Stomach (tissue), 8 donors: ENCODE measurements at regions not wholly inside any gene's neighbourhood (a gene's known extent, or its start where the extent isn't known, plus 50 kb on each side); places are given as distances from the start of the nearest gene placed in this dataset.

Experiments
- DNase-seq, 2 donors: peaks; one replicate each; pipeline versions ENCODE4 v3.0.0 to v3.0.0-alpha.2; 2013 to 2019
- H3K27ac ChIP-seq, 5 donors: fragments of 200-600 bp in 4 of 5; sonication (generic) in 4 of 5; one replicate each; pipeline ENCODE4 v1.5.1; 2013 to 2019; ENCODE audit warnings: mild to moderate bottlenecking in 1 of 5, moderate library complexity in 1 of 5
- H3K27me3 ChIP-seq, 3 donors: fragments of 200-600 bp; sonication (generic); one replicate each; pipeline ENCODE4 v1.5.1; 2017 to 2019; ENCODE audit warnings: mixed run types in 1 of 3
- H3K36me3 ChIP-seq, 4 donors: fragments of 200-600 bp; sonication (generic); 1 replicate in 3 of 4; 2 replicates in 1 of 4; pipeline ENCODE4 v1.5.1; 2016 to 2019
- H3K4me1 ChIP-seq, 4 donors: fragments of 200-600 bp; sonication (generic); one replicate each; pipeline ENCODE4 v1.5.1; 2016 to 2019
- H3K4me3 ChIP-seq, 4 donors: fragments of 200-600 bp; sonication (generic) in 3 of 4; one replicate each; pipeline ENCODE4 v1.5.1; 2016 to 2019; ENCODE audit warnings: mild to moderate bottlenecking in 1 of 4
- H3K9me3 ChIP-seq, 4 donors: fragments of 200-600 bp; sonication (generic); one replicate each; pipeline ENCODE4 v1.5.1; 2016 to 2019
- CTCF ChIP-seq, 7 experiments: fragments of 450-650 bp in 4 of 7; fragments of 200-600 bp in 3 of 7; sonication (generic) in 3 of 7; IDR thresholded peaks; one replicate each; pipeline ENCODE4 v1.5.1; 2016 to 2019; ENCODE audit warnings: antibody characterized with exemption in 7 of 7, control low read depth in 2 of 7, mild to moderate bottlenecking in 1 of 7
- EP300 ChIP-seq: sonication (generic); formaldehyde crosslinking; IDR thresholded peaks from one replicate; pipeline ENCODE4 v1.6.1; 2017; ENCODE audit warnings: antibody characterized with exemption
- POLR2A ChIP-seq, 4 donors: fragments of 450-650 bp; IDR thresholded peaks; one replicate each; pipeline ENCODE4 v1.6.1; 2016; ENCODE audit warnings: antibody characterized with exemption in 4 of 4, control low read depth in 2 of 4, mild to moderate bottlenecking in 1 of 4, moderate library complexity in 1 of 4
- POLR2AphosphoS5 ChIP-seq, 3 donors: sonication (generic); formaldehyde crosslinking; IDR thresholded peaks; one replicate each; pipeline ENCODE4 v1.6.1; 2016; ENCODE audit warnings: antibody characterized with exemption in 3 of 3
- WGBS, 5 donors: extraction: QIAGEN DNeasy Blood & Tissue Kit in 3 of 5; methylation state at CpG; one replicate each; pipeline versions ENCODE4 v1.1.5 to v1.1.7; 2013 to 2018; 5-methylcytosine and 5-hydroxymethylcytosine counted together
- intact Hi-C: fragments of 100-400 bp; cut with DNase I; formaldehyde crosslinking; loops from one replicate; pipeline ENCODE4 v1.15.1; 2023; ENCODE audit warnings: low total_unique reads
- donor health status: healthy with polysubstance abuse.
- donor health status: Bipolar disorder and iron deficiency.
- donor health status: healthy.

- Histone ChIP-seq H3K27ac (no peak overlapping the region), H3K36me3 (no peaks in the 10 kb centered on the region), H3K27me3 (no peaks in the 10 kb centered on the region), H3K4me3 (no peak overlapping the region), H3K4me1 (no peaks in the 10 kb centered on the region), H3K9me3 (no peaks in the 10 kb centered on the region)
- 61 to 75% (median 65%) methylated on average over 7 of the region's 7 CpGs for WGBS, 5 donors
- TF ChIP-seq POLR2AphosphoS5 (IDR thresholded peaks at IDR 0.05) (no peak), POLR2A (IDR thresholded peaks at IDR 0.05) (no peak), EP300 (no peak), CTCF (IDR thresholded peaks at IDR 0.05) (no peak)
- intact Hi-C loops: no loop called here
- DNase-seq: no peak
Observed at GRCh38 chr7:115812794-115813193, 217.8 kb downstream of the TFEC start.

DNA sequence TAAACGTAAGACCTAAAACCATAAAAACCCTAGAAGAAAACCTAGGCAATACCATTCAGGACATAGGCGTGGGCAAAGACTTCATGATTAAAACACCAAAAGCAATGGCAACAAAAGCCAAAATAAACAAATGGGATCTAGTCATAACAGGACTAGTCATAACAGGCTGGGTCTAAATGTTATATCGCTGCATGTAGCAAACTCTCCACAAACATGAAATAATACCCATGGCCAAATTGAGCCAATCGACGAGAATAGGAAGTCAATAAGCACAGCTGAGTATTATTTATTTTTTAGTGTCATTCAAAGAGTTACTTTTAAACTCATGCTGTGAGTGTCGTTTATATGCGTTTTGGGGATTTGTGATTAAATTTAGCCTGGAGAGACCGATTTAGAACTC is 225.1 kb downstream of the TFEC start:
- H3K27me3 ChIP-seq: no peaks in the 10 kb centered on the region
- DNase-seq: no peak
- H3K4me1 ChIP-seq: no peaks in the 10 kb centered on the region
- H3K9me3 ChIP-seq: no peaks in the 10 kb centered on the region
- intact Hi-C loops: no loop called here
- no peak overlapping the region for H3K4me3 ChIP-seq
- TF ChIP-seq EP300 (no peak), POLR2A (IDR thresholded peaks at IDR 0.05) (no peak), POLR2AphosphoS5 (IDR thresholded peaks at IDR 0.05) (no peak), CTCF (IDR thresholded peaks at IDR 0.05) (no peak)
- H3K36me3 ChIP-seq: no peaks in the 10 kb centered on the region
- no peak overlapping the region for H3K27ac ChIP-seq
- 60 to 70% (median 64%) methylated on average over 8 of the region's 8 CpGs for WGBS, 5 donors

- intact Hi-C loops: no loop called here
- no peak overlapping the region for H3K27ac ChIP-seq
- DNase-seq: no peak
- no peaks in the 10 kb centered on the region for H3K9me3 ChIP-seq
- H3K4me3 ChIP-seq: no peak overlapping the region
- no peaks in the 10 kb centered on the region for H3K36me3 ChIP-seq
- no peaks in the 10 kb centered on the region for H3K4me1 ChIP-seq
- TF ChIP-seq POLR2AphosphoS5 (IDR thresholded peaks at IDR 0.05): no peak
- TF ChIP-seq CTCF (IDR thresholded peaks at IDR 0.05): no peak
- no peak for TF ChIP-seq POLR2A (IDR thresholded peaks at IDR 0.05)
- no peak for TF ChIP-seq EP300
- no peaks in the 10 kb centered on the region for H3K27me3 ChIP-seq
Observed at GRCh38 chr7:115802415-115802814, 228.1 kb downstream of the TFEC start.

- Histone ChIP-seq H3K36me3 (no peaks in the 10 kb centered on the region), H3K4me3 (no peak overlapping the region), H3K4me1 (no peaks in the 10 kb centered on the region), H3K9me3 (no peaks in the 10 kb centered on the region), H3K27me3 (no peaks in the 10 kb centered on the region), H3K27ac (no peak overlapping the region)
- 69 to 89% (median 79%) methylated on average over 2 of the region's 2 CpGs for whole genome bisulfite sequencing, 5 donors
- no peak for TF ChIP-seq CTCF (IDR thresholded peaks at IDR 0.05)
- TF ChIP-seq POLR2AphosphoS5 (IDR thresholded peaks at IDR 0.05): no peak
- no peak for TF ChIP-seq POLR2A (IDR thresholded peaks at IDR 0.05)
- no peak for TF ChIP-seq EP300
- intact Hi-C loops: no loop called here
- DNase-seq: no peak
Observed at GRCh38 chr7:115799430-115799829, 231.1 kb downstream of the TFEC start.
